Ovary (tissue), 3 donors: ENCODE measurements at regions not wholly inside any gene's neighbourhood (a gene's known extent, or its start where the extent isn't known, plus 50 kb on each side); places are given as distances from the start of the nearest gene placed in this dataset.

Experiments
- EP300 ChIP-seq: sonication (generic); formaldehyde crosslinking; IDR thresholded peaks from one replicate; pipeline ENCODE4 v1.6.1; 2017; ENCODE audit warnings: antibody characterized with exemption
- TF ChIP-seq, protein P1 (sequence below), 3 donors: fragments of 450-650 bp in 2 of 3; fragments of 200-600 bp in 1 of 3; IDR thresholded peaks; one replicate each; pipeline versions ENCODE4 v1.5.1 to v1.8.0; 2016 to 2022; ENCODE audit warnings: antibody characterized with exemption in 3 of 3, mild to moderate bottlenecking in 1 of 3
- donor health status: DM: no; HTN: no; CAD: no.

DNA sequence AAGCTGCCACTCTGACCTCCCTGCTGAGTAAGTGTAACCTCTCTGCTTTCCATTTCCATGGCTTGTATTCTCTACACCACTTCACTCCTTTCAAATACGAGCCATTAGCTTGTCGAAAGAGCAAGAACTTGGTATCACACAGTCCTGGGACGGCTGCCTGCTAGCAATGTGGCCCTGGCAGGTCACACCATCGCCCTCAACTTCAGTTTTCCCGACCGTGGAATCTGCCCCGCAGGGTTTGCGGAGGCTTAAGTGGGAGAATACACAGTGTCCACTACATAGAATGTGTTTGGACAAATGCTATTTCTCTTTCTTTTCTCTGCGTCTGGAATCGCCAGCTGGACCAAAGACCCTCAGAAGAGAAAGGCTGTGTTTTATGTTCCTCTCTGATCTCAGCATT lies 78.6 kb upstream of the STOX2 start:
- TF ChIP-seq, protein P1, sequence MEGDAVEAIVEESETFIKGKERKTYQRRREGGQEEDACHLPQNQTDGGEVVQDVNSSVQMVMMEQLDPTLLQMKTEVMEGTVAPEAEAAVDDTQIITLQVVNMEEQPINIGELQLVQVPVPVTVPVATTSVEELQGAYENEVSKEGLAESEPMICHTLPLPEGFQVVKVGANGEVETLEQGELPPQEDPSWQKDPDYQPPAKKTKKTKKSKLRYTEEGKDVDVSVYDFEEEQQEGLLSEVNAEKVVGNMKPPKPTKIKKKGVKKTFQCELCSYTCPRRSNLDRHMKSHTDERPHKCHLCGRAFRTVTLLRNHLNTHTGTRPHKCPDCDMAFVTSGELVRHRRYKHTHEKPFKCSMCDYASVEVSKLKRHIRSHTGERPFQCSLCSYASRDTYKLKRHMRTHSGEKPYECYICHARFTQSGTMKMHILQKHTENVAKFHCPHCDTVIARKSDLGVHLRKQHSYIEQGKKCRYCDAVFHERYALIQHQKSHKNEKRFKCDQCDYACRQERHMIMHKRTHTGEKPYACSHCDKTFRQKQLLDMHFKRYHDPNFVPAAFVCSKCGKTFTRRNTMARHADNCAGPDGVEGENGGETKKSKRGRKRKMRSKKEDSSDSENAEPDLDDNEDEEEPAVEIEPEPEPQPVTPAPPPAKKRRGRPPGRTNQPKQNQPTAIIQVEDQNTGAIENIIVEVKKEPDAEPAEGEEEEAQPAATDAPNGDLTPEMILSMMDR (IDR thresholded peaks at IDR 0.05) = no peak
- TF ChIP-seq EP300 = no peak
